22Rv1 (cell line): ENCODE measurements at regions not wholly inside any gene's neighbourhood (a gene's known extent, or its start where the extent isn't known, plus 50 kb on each side); places are given as distances from the start of the nearest gene placed in this dataset.

ENCODE experiments used
- ZFX ChIP-seq: fragments of 450-650 bp; IDR thresholded peaks from 2 replicates; pipeline ENCODE4 v1.6.1; 2017; ENCODE audit warnings: antibody characterized with exemption, borderline replicate concordance
- TF ChIP-seq, protein P1 (sequence below): fragments of 450-650 bp; IDR thresholded peaks from 2 replicates; pipeline ENCODE4 v1.5.1; 2017; ENCODE audit warnings: mild to moderate bottlenecking

DNA sequence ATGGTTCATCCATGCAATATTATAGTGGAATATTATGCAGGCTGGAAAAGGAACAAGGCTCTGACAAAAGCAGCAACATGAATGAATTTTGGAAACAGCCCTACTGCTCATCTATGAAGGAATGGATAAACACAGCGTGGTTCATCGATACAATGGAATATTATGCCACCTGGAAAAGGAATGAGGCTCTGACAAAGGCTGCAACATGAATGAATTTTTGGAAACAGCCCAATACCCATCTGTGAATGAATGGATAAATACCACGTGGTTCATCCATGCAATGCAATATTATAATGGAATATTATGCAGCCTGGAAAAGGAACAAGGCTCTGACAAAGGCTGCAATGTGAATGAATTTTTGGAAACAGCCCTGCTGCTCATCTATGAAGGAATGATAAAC is 160.4 kb downstream of the CRLF2 start:
- TF ChIP-seq, protein P1, sequence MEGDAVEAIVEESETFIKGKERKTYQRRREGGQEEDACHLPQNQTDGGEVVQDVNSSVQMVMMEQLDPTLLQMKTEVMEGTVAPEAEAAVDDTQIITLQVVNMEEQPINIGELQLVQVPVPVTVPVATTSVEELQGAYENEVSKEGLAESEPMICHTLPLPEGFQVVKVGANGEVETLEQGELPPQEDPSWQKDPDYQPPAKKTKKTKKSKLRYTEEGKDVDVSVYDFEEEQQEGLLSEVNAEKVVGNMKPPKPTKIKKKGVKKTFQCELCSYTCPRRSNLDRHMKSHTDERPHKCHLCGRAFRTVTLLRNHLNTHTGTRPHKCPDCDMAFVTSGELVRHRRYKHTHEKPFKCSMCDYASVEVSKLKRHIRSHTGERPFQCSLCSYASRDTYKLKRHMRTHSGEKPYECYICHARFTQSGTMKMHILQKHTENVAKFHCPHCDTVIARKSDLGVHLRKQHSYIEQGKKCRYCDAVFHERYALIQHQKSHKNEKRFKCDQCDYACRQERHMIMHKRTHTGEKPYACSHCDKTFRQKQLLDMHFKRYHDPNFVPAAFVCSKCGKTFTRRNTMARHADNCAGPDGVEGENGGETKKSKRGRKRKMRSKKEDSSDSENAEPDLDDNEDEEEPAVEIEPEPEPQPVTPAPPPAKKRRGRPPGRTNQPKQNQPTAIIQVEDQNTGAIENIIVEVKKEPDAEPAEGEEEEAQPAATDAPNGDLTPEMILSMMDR = no peak
- TF ChIP-seq ZFX = no peak
